ENCODE measurements at regions not wholly inside any gene's neighbourhood (a gene's known extent, or its start where the extent isn't known, plus 50 kb on each side); places are given as distances from the start of the nearest gene placed in this dataset.

- H3K4me3 ChIP-seq (ENCODE audit: low read depth, low read length): no peak overlapping the region
- no peak for TF ChIP-seq CTCF (IDR thresholded peaks at IDR 0.05; ENCODE audit: insufficient read depth in 1 of 2, low read depth in 1 of 2, low read length in 1 of 2, severe bottlenecking in 1 of 2, unreplicated experiment in 1 of 2)
- H3K4me1 ChIP-seq: peaks cover 5% of the 10 kb centered on the region; the same call in 1 of the 2 replicates
- no peaks in the 10 kb centered on the region; the same call in 1 of the 2 replicates for H3K9me3 ChIP-seq
- no peaks in the 10 kb centered on the region for H3K27me3 Mint-ChIP-seq (ENCODE audit: insufficient read depth, unreplicated experiment)
- no peaks in the 10 kb centered on the region for H3K27me3 ChIP-seq (replicated peaks; ENCODE audit: control insufficient read depth, insufficient read depth, low read length)
- H3K36me3 Mint-ChIP-seq (ENCODE audit: insufficient read depth, unreplicated experiment): peaks cover 12% of the 10 kb centered on the region
- intact Hi-C loops (cut with micrococcal nuclease; ENCODE audit: unreplicated experiment): no loop called here
- no peaks in the 10 kb centered on the region; the same call in 1 of the 2 replicates for H3K36me3 ChIP-seq (ENCODE audit: control insufficient read depth, insufficient read depth, low read length)
- H3K4me3 Mint-ChIP-seq (ENCODE audit: unreplicated experiment): no peak overlapping the region
- no peak overlapping the region for H3K27ac Mint-ChIP-seq (ENCODE audit: unreplicated experiment)
- POLR2A ChIA-PET: no interaction called here
- DNase-seq: no peak
- CTCF ChIA-PET: no interaction called here
- peaks cover 17% of the 10 kb centered on the region for H3K9me3 Mint-ChIP-seq (ENCODE audit: unreplicated experiment)
- H3K4me1 Mint-ChIP-seq (ENCODE audit: low read depth, unreplicated experiment): peaks cover 14% of the 10 kb centered on the region
- BruUV-seq (replicated peaks): no TSS peak
Observed at GRCh38 chr17:72536788-72537187, 416.0 kb downstream of the SOX9 start.

GRCh38 chr17:72538443-72538842, 417.6 kb downstream of the SOX9 start:
- no peaks in the 10 kb centered on the region for H3K27me3 ChIP-seq (replicated peaks; ENCODE audit: control insufficient read depth, insufficient read depth, low read length)
- peaks cover under 1% of the 10 kb centered on the region; the same call in 1 of the 2 replicates for H3K9me3 ChIP-seq
- ChIA-PET POLR2A (no interaction called here), CTCF (interaction anchor here (0.7 to 1.3 kb wide), 2 partner anchors 18 to 19 kb away, joined by 3 read pairs; no protein-coding TSS in a partner anchor)
- BruUV-seq (replicated peaks): no TSS peak
- peaks cover 14% of the 10 kb centered on the region for H3K4me1 Mint-ChIP-seq (ENCODE audit: low read depth, unreplicated experiment)
- H3K27me3 Mint-ChIP-seq (ENCODE audit: insufficient read depth, unreplicated experiment): no peaks in the 10 kb centered on the region
- no peak overlapping the region for H3K27ac Mint-ChIP-seq (ENCODE audit: unreplicated experiment)
- H3K9me3 Mint-ChIP-seq (ENCODE audit: unreplicated experiment): peaks cover 23% of the 10 kb centered on the region
- no peak overlapping the region for H3K4me3 Mint-ChIP-seq (ENCODE audit: unreplicated experiment)
- DNase-seq: no peak
- H3K4me1 ChIP-seq: peaks cover 5% of the 10 kb centered on the region; the same call in 1 of the 2 replicates
- intact Hi-C loops (cut with micrococcal nuclease; ENCODE audit: unreplicated experiment): loop anchor here (2.0 kb wide), 1 partner anchor 418 kb away; the partner anchor contains the start of gene SOX9
- H3K4me3 ChIP-seq (ENCODE audit: low read depth, low read length): no peak overlapping the region
- peaks cover 12% of the 10 kb centered on the region for H3K36me3 Mint-ChIP-seq (ENCODE audit: insufficient read depth, unreplicated experiment)
- no peak for TF ChIP-seq CTCF (IDR thresholded peaks at IDR 0.05; ENCODE audit: insufficient read depth in 1 of 2, low read depth in 1 of 2, low read length in 1 of 2, severe bottlenecking in 1 of 2, unreplicated experiment in 1 of 2)
- no peaks in the 10 kb centered on the region; the same call in 1 of the 2 replicates for H3K36me3 ChIP-seq (ENCODE audit: control insufficient read depth, insufficient read depth, low read length)

GRCh38 chr17:72538901-72539352, 418.1 kb downstream of the SOX9 start:
- no peak overlapping the region for H3K4me3 ChIP-seq (ENCODE audit: low read depth, low read length)
- H3K27me3 Mint-ChIP-seq (ENCODE audit: insufficient read depth, unreplicated experiment): no peaks in the 10 kb centered on the region

More at GRCh38 chr17:72538901-72539352, 418.1 kb downstream of the SOX9 start:
- no peaks in the 10 kb centered on the region; the same call in 1 of the 2 replicates for H3K36me3 ChIP-seq (ENCODE audit: control insufficient read depth, insufficient read depth, low read length)
- H3K9me3 ChIP-seq: peaks cover 3% of the 10 kb centered on the region; the same call in 1 of the 2 replicates
- H3K4me1 Mint-ChIP-seq (ENCODE audit: low read depth, unreplicated experiment): peaks cover 14% of the 10 kb centered on the region
- ChIA-PET POLR2A (no interaction called here), CTCF (interaction anchor here (0.6 to 1.3 kb wide), 5 partner anchors 18 to 446 kb away, joined by 3 read pairs; no protein-coding TSS in a partner anchor)
- no peak for TF ChIP-seq CTCF (IDR thresholded peaks at IDR 0.05; ENCODE audit: insufficient read depth in 1 of 2, low read depth in 1 of 2, low read length in 1 of 2, severe bottlenecking in 1 of 2, unreplicated experiment in 1 of 2)
- intact Hi-C loops (cut with micrococcal nuclease; ENCODE audit: unreplicated experiment): loop anchor here (2.0 kb wide), 1 partner anchor 418 kb away; the partner anchor contains the start of gene SOX9
- no peaks in the 10 kb centered on the region for H3K27me3 ChIP-seq (replicated peaks; ENCODE audit: control insufficient read depth, insufficient read depth, low read length)
- no peak for DNase-seq
- H3K9me3 Mint-ChIP-seq (ENCODE audit: unreplicated experiment): peaks cover 23% of the 10 kb centered on the region
- peaks cover 12% of the 10 kb centered on the region for H3K36me3 Mint-ChIP-seq (ENCODE audit: insufficient read depth, unreplicated experiment)
- no TSS peak for BruUV-seq (replicated peaks)
- H3K4me3 Mint-ChIP-seq (ENCODE audit: unreplicated experiment): no peak overlapping the region
- peak overlapping the region; percentile 76 for H3K27ac Mint-ChIP-seq (ENCODE audit: unreplicated experiment)
- peaks cover 5% of the 10 kb centered on the region; the same call in 1 of the 2 replicates for H3K4me1 ChIP-seq

Data from Caco-2 (cell line).